ENCODE measurements at regions not wholly inside any gene's neighbourhood (a gene's known extent, or its start where the extent isn't known, plus 50 kb on each side); places are given as distances from the start of the nearest gene placed in this dataset.
A peak's percentile ranks its signal among the peaks of the same experiment; 100 is the strongest.

DNA sequence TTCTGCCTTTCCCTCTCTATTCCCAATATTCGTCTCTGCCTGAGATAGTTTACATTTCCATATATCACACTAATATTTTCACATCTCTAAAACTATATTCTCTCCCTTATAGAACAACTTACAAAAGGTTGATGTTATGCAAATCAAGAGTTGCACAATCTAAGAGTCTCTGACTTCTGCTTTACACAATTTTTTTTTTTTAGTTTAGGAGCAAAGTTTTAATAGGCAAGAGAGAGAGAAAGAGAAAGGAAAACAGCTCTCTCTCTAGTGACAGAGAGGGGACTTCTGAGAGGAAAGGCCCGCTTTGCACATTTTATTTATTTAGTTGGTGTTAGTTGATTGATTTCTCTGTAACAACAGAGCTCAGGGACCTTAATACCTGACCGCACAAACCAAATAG, 380.2 kb downstream of the TXNL1 start:
- Histone ChIP-seq H3K36me3 (ENCODE audit: control insufficient read depth, insufficient read depth, low read length) (no peaks in the 10 kb centered on the region), H3K4me3 (ENCODE audit: insufficient read depth, low read depth, low read length) (no peak overlapping the region), H4K8ac (ENCODE audit: low read depth in 2 of 2, low read length in 2 of 2) (no peak overlapping the region), H3K18ac (ENCODE audit: low read depth, low read length) (peak overlapping the region; percentile 65; the same call in 1 of the 2 replicates), H4K20me1 (ENCODE audit: insufficient read depth, low read length) (no peaks in the 10 kb centered on the region), H2AFZ (replicated peaks; ENCODE audit: low read length, poor library complexity) (no peak overlapping the region), H3K9me3 (ENCODE audit: control insufficient read depth, insufficient read depth, low read length) (no peaks in the 10 kb centered on the region), H3K4me1 (ENCODE audit: control insufficient read depth, insufficient read depth, low read length) (peaks cover 5% of the 10 kb centered on the region; the same call in 1 of the 2 replicates), H3K56ac (ENCODE audit: extremely low read depth, insufficient read depth, low read length) (no peak overlapping the region), H2BK5ac (ENCODE audit: low read depth, low read length, poor library complexity, severe bottlenecking) (no peak overlapping the region), H3K23ac (ENCODE audit: low read depth, low read length) (no peak overlapping the region), H2AK9ac (replicated peaks; ENCODE audit: low read depth, low read length, poor library complexity) (no peak overlapping the region), H2BK120ac (ENCODE audit: low read depth, low read length) (no peak overlapping the region), H3K9ac (ENCODE audit: low read depth, low read length) (no peak overlapping the region), H3K14ac (replicated peaks; ENCODE audit: low read depth, low read length) (no peak overlapping the region), H2BK15ac (ENCODE audit: low read depth, low read length) (no peak overlapping the region), H4K91ac (ENCODE audit: insufficient read depth, low read depth, low read length) (no peak overlapping the region), H3K27me3 (ENCODE audit: control insufficient read depth, insufficient read depth, low read length) (no peaks in the 10 kb centered on the region), H2AK5ac (ENCODE audit: low read depth, low read length) (no peak overlapping the region), H3K79me1 (ENCODE audit: low read depth in 1 of 2, low read length in 2 of 2) (no peaks in the 10 kb centered on the region), H2BK20ac (ENCODE audit: low read depth, low read length) (no peak overlapping the region), H3K4me2 (ENCODE audit: low read depth, low read length) (no peak overlapping the region), H3K27ac (ENCODE audit: insufficient read depth, low read length) (no peak overlapping the region), H3K4ac (ENCODE audit: low read depth, low read length) (no peak overlapping the region), H4K5ac (ENCODE audit: low read depth, low read length) (peak overlapping the region; percentile 59; the same call in 1 of the 2 replicates), H3K9me1 (ENCODE audit: insufficient read depth, low read length) (no peaks in the 10 kb centered on the region; the same call in 1 of the 2 replicates)
- CTCF ChIA-PET, result no interaction called here
- ATAC-seq (ENCODE audit: low read depth), result no peak
- dilution Hi-C loops (cut with HindIII; ENCODE audit: low sequenced_read_pairs, unreplicated experiment) (no loop called here), in situ Hi-C loops (cut with MboI; ENCODE audit: low sequenced_read_pairs) (no loop called here), intact Hi-C loops (cut with micrococcal nuclease) (no loop called here)
- 100% methylated on average over 1 of the region's 3 CpGs; no CpG with 5 or more reads in 1 of the 2 experiments for WGBS, 2 experiments (ENCODE audit: extremely low coverage in 2 of 2, insufficient read length in 1 of 2)
- TF ChIP-seq, protein P1, sequence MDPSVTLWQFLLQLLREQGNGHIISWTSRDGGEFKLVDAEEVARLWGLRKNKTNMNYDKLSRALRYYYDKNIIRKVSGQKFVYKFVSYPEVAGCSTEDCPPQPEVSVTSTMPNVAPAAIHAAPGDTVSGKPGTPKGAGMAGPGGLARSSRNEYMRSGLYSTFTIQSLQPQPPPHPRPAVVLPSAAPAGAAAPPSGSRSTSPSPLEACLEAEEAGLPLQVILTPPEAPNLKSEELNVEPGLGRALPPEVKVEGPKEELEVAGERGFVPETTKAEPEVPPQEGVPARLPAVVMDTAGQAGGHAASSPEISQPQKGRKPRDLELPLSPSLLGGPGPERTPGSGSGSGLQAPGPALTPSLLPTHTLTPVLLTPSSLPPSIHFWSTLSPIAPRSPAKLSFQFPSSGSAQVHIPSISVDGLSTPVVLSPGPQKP (IDR thresholded peaks at IDR 0.05; ENCODE audit: borderline replicate concordance, low read depth, low read length), result no peak
- TF ChIP-seq POLR2A (IDR thresholded peaks at IDR 0.05; ENCODE audit: low read depth, low read length) (no peak), RCOR1 (IDR thresholded peaks at IDR 0.05; ENCODE audit: insufficient replicate concordance, low read length) (no peak), MAZ (IDR thresholded peaks at IDR 0.05; ENCODE audit: borderline replicate concordance, low read depth, low read length) (no peak), CEBPB (IDR thresholded peaks at IDR 0.05; ENCODE audit: low read depth, low read length) (peak; percentile 82)
- TF ChIP-seq, protein P2, sequence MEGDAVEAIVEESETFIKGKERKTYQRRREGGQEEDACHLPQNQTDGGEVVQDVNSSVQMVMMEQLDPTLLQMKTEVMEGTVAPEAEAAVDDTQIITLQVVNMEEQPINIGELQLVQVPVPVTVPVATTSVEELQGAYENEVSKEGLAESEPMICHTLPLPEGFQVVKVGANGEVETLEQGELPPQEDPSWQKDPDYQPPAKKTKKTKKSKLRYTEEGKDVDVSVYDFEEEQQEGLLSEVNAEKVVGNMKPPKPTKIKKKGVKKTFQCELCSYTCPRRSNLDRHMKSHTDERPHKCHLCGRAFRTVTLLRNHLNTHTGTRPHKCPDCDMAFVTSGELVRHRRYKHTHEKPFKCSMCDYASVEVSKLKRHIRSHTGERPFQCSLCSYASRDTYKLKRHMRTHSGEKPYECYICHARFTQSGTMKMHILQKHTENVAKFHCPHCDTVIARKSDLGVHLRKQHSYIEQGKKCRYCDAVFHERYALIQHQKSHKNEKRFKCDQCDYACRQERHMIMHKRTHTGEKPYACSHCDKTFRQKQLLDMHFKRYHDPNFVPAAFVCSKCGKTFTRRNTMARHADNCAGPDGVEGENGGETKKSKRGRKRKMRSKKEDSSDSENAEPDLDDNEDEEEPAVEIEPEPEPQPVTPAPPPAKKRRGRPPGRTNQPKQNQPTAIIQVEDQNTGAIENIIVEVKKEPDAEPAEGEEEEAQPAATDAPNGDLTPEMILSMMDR (conservative IDR thresholded peaks at IDR 0.05; ENCODE audit: low read depth, low read length), result no peak
- POLR2A ChIA-PET (ENCODE audit: unreplicated experiment), result no interaction called here
- no TSS peak for BruUV-seq (replicated peaks)
- peak; percentile 21 for DNase-seq

Data from IMR-90 (cell line).